ENCODE measurements at regions not wholly inside any gene's neighbourhood (a gene's known extent, or its start where the extent isn't known, plus 50 kb on each side); places are given as distances from the start of the nearest gene placed in this dataset.
"Not testable (repeated sequence)": the region's sequence is repeated elsewhere in the genome, so short reads cannot be mapped to it uniquely, and the experiment has no call there.

GRCh38 chr5:54378707-54379106 lies 68.3 kb upstream of the ARL15 start:
- H4K8ac ChIP-seq (ENCODE audit: low read depth, low read length), result no peak overlapping the region
- H3K14ac ChIP-seq (ENCODE audit: low read length), result no peak overlapping the region
- H2BK120ac ChIP-seq (ENCODE audit: low read depth, low read length), result no peak overlapping the region
- no peak overlapping the region for H3K4me3 ChIP-seq (ENCODE audit: low read length in 2 of 2)
- no peak overlapping the region for H3K4ac ChIP-seq (ENCODE audit: low read length)
- H4K91ac ChIP-seq (ENCODE audit: low read depth, low read length, poor library complexity), result no peak overlapping the region
- no peak overlapping the region for H3K23ac ChIP-seq (ENCODE audit: low read depth, low read length, poor library complexity)
- H2BK12ac ChIP-seq (ENCODE audit: low read length), result no peak overlapping the region
- H3K9me3 ChIP-seq (replicated peaks in 1 of 2; ENCODE audit: control insufficient read depth in 2 of 2, insufficient read depth in 1 of 2, low read depth in 1 of 2, low read length in 2 of 2), result peaks cover 0 to 5% of the 10 kb centered on the region in 2 donors
- peaks cover 0 to 3% of the 10 kb centered on the region in 2 donors for H3K36me3 ChIP-seq (replicated peaks in 1 of 2; ENCODE audit: control insufficient read depth in 2 of 2, insufficient read depth in 2 of 2, low read length in 2 of 2)
- H3K4me1 ChIP-seq (ENCODE audit: control insufficient read depth in 2 of 2, insufficient read depth in 1 of 2, low read depth in 1 of 2, low read length in 2 of 2), result no peaks in the 10 kb centered on the region
- no peak overlapping the region for H3K9ac ChIP-seq (ENCODE audit: low read depth, low read length, poor library complexity)
- H2BK15ac ChIP-seq (ENCODE audit: low read length), result no peak overlapping the region
- H3K27me3 ChIP-seq (ENCODE audit: control insufficient read depth in 3 of 3, insufficient read depth in 3 of 3, low read depth in 1 of 3, low read length in 3 of 3), result no peaks in the 10 kb centered on the region
- H2AK5ac ChIP-seq (ENCODE audit: low read depth, low read length), result no peak overlapping the region
- DNase-seq (ENCODE audit: low spot score), result no peak
- H3K4me2 ChIP-seq (ENCODE audit: insufficient read depth, low read length, poor library complexity, severe bottlenecking), result no peak overlapping the region
- no peak overlapping the region for H2AFZ ChIP-seq (ENCODE audit: low read length)
- no peak overlapping the region for H3K27ac ChIP-seq (replicated peaks; ENCODE audit: low read length)
- H3K18ac ChIP-seq (ENCODE audit: low read length), result no peak overlapping the region
- H3K79me1 ChIP-seq (ENCODE audit: low read depth, low read length), result no peaks in the 10 kb centered on the region
- H2BK5ac ChIP-seq (ENCODE audit: low read length), result no peak overlapping the region
- whole genome bisulfite sequencing, 2 donors (ENCODE audit: extremely low coverage in 2 of 2, insufficient read length in 2 of 2, insufficient replicate concordance in 1 of 2), result no CpG with 5 or more reads among the region's 10 CpGs

- H3K14ac ChIP-seq (ENCODE audit: low read length); H3K4ac ChIP-seq (ENCODE audit: low read length); H3K18ac ChIP-seq (ENCODE audit: low read length); H2BK5ac ChIP-seq (ENCODE audit: low read length); H3K9me3 ChIP-seq (replicated peaks in 1 of 2; ENCODE audit: control insufficient read depth in 2 of 2, insufficient read depth in 1 of 2, low read depth in 1 of 2, low read length in 2 of 2); H2AFZ ChIP-seq (ENCODE audit: low read length); H3K4me1 ChIP-seq (ENCODE audit: control insufficient read depth in 2 of 2, insufficient read depth in 1 of 2, low read depth in 1 of 2, low read length in 2 of 2); H2AK5ac ChIP-seq (ENCODE audit: low read depth, low read length); DNase-seq (ENCODE audit: low spot score); H4K8ac ChIP-seq (ENCODE audit: low read depth, low read length); H3K27me3 ChIP-seq (ENCODE audit: control insufficient read depth in 3 of 3, insufficient read depth in 3 of 3, low read depth in 1 of 3, low read length in 3 of 3); H3K4me2 ChIP-seq (ENCODE audit: insufficient read depth, low read length, poor library complexity, severe bottlenecking); H3K9ac ChIP-seq (ENCODE audit: low read depth, low read length, poor library complexity); H3K36me3 ChIP-seq (replicated peaks in 1 of 2; ENCODE audit: control insufficient read depth in 2 of 2, insufficient read depth in 2 of 2, low read length in 2 of 2); H2BK15ac ChIP-seq (ENCODE audit: low read length); H2BK12ac ChIP-seq (ENCODE audit: low read length); H3K4me3 ChIP-seq (ENCODE audit: low read length in 2 of 2); H4K91ac ChIP-seq (ENCODE audit: low read depth, low read length, poor library complexity); H2BK120ac ChIP-seq (ENCODE audit: low read depth, low read length); H3K27ac ChIP-seq (replicated peaks; ENCODE audit: low read length); H3K79me1 ChIP-seq (ENCODE audit: low read depth, low read length); H3K23ac ChIP-seq (ENCODE audit: low read depth, low read length, poor library complexity): not testable (repeated sequence)
- no CpG with 5 or more reads among the region's 1 CpG for WGBS, 2 donors (ENCODE audit: extremely low coverage in 2 of 2, insufficient read length in 2 of 2, insufficient replicate concordance in 1 of 2)
Measured at GRCh38 chr5:54377339-54377738, 67.0 kb upstream of the ARL15 start.

GRCh38 chr5:54370982-54371381 lies 60.6 kb upstream of the ARL15 start:
- no peak overlapping the region for H3K14ac ChIP-seq (ENCODE audit: low read length)
- no peak overlapping the region for H2BK120ac ChIP-seq (ENCODE audit: low read depth, low read length)
- H2AK5ac ChIP-seq (ENCODE audit: low read depth, low read length), result no peak overlapping the region
- no peak overlapping the region for H3K4me3 ChIP-seq (ENCODE audit: low read length in 2 of 2)
- H3K36me3 ChIP-seq (replicated peaks in 1 of 2; ENCODE audit: control insufficient read depth in 2 of 2, insufficient read depth in 2 of 2, low read length in 2 of 2), result no peaks in the 10 kb centered on the region
- no peak overlapping the region for H3K4ac ChIP-seq (ENCODE audit: low read length)
- H4K91ac ChIP-seq (ENCODE audit: low read depth, low read length, poor library complexity), result no peak overlapping the region
- no peaks in the 10 kb centered on the region for H3K79me1 ChIP-seq (ENCODE audit: low read depth, low read length)
- H4K8ac ChIP-seq (ENCODE audit: low read depth, low read length), result no peak overlapping the region
- no peak overlapping the region for H3K4me2 ChIP-seq (ENCODE audit: insufficient read depth, low read length, poor library complexity, severe bottlenecking)
- H3K23ac ChIP-seq (ENCODE audit: low read depth, low read length, poor library complexity), result no peak overlapping the region
- no peak overlapping the region for H3K27ac ChIP-seq (replicated peaks; ENCODE audit: low read length)
- no peaks in the 10 kb centered on the region for H3K4me1 ChIP-seq (ENCODE audit: control insufficient read depth in 2 of 2, insufficient read depth in 1 of 2, low read depth in 1 of 2, low read length in 2 of 2)
- H3K18ac ChIP-seq (ENCODE audit: low read length), result no peak overlapping the region
- H2BK12ac ChIP-seq (ENCODE audit: low read length), result no peak overlapping the region
- no peak overlapping the region for H2BK15ac ChIP-seq (ENCODE audit: low read length)
- H3K9me3 ChIP-seq (replicated peaks in 1 of 2; ENCODE audit: control insufficient read depth in 2 of 2, insufficient read depth in 1 of 2, low read depth in 1 of 2, low read length in 2 of 2), result no peaks in the 10 kb centered on the region
- no peak for DNase-seq (ENCODE audit: low spot score)
- H3K9ac ChIP-seq (ENCODE audit: low read depth, low read length, poor library complexity), result no peak overlapping the region
- no peak overlapping the region for H2AFZ ChIP-seq (ENCODE audit: low read length)
- H3K27me3 ChIP-seq (ENCODE audit: control insufficient read depth in 3 of 3, insufficient read depth in 3 of 3, low read depth in 1 of 3, low read length in 3 of 3), result no peaks in the 10 kb centered on the region
- no peak overlapping the region for H2BK5ac ChIP-seq (ENCODE audit: low read length)

- H3K18ac ChIP-seq (ENCODE audit: low read length), result no peak overlapping the region
- no peak overlapping the region for H3K4me3 ChIP-seq (ENCODE audit: low read length in 2 of 2)
- H3K4ac ChIP-seq (ENCODE audit: low read length), result no peak overlapping the region
- no peak overlapping the region for H2AFZ ChIP-seq (ENCODE audit: low read length)
- no peak overlapping the region for H2BK5ac ChIP-seq (ENCODE audit: low read length)
- no peaks in the 10 kb centered on the region for H3K27me3 ChIP-seq (ENCODE audit: control insufficient read depth in 3 of 3, insufficient read depth in 3 of 3, low read depth in 1 of 3, low read length in 3 of 3)
- no peaks in the 10 kb centered on the region for H3K4me1 ChIP-seq (ENCODE audit: control insufficient read depth in 2 of 2, insufficient read depth in 1 of 2, low read depth in 1 of 2, low read length in 2 of 2)
- no peak for DNase-seq (ENCODE audit: low spot score)
- H2AK5ac ChIP-seq (ENCODE audit: low read depth, low read length), result no peak overlapping the region
- WGBS, 2 donors (ENCODE audit: extremely low coverage in 2 of 2, insufficient read length in 2 of 2, insufficient replicate concordance in 1 of 2), result no CpG with 5 or more reads among the region's 1 CpG
- H4K91ac ChIP-seq (ENCODE audit: low read depth, low read length, poor library complexity), result no peak overlapping the region
- no peak overlapping the region for H2BK120ac ChIP-seq (ENCODE audit: low read depth, low read length)
- H3K9ac ChIP-seq (ENCODE audit: low read depth, low read length, poor library complexity), result no peak overlapping the region
- H2BK15ac ChIP-seq (ENCODE audit: low read length), result no peak overlapping the region
- H3K23ac ChIP-seq (ENCODE audit: low read depth, low read length, poor library complexity), result no peak overlapping the region
- H3K36me3 ChIP-seq (replicated peaks in 1 of 2; ENCODE audit: control insufficient read depth in 2 of 2, insufficient read depth in 2 of 2, low read length in 2 of 2), result no peaks in the 10 kb centered on the region
- H3K14ac ChIP-seq (ENCODE audit: low read length), result no peak overlapping the region
- no peaks in the 10 kb centered on the region for H3K9me3 ChIP-seq (replicated peaks in 1 of 2; ENCODE audit: control insufficient read depth in 2 of 2, insufficient read depth in 1 of 2, low read depth in 1 of 2, low read length in 2 of 2)
- no peak overlapping the region for H3K4me2 ChIP-seq (ENCODE audit: insufficient read depth, low read length, poor library complexity, severe bottlenecking)
- H3K27ac ChIP-seq (replicated peaks; ENCODE audit: low read length), result no peak overlapping the region
- no peak overlapping the region for H2BK12ac ChIP-seq (ENCODE audit: low read length)
- H3K79me1 ChIP-seq (ENCODE audit: low read depth, low read length), result no peaks in the 10 kb centered on the region
- H4K8ac ChIP-seq (ENCODE audit: low read depth, low read length), result no peak overlapping the region
Measured at GRCh38 chr5:54367844-54368243, 57.5 kb upstream of the ARL15 start.
